DND-41 (cell line): ENCODE measurements at regions not wholly inside any gene's neighbourhood (a gene's known extent, or its start where the extent isn't known, plus 50 kb on each side); places are given as distances from the start of the nearest gene placed in this dataset.
"Not testable (repeated sequence)": the region's sequence is repeated elsewhere in the genome, so short reads cannot be mapped to it uniquely, and the experiment has no call there.

Experiments used
- ATAC-seq: fragments of 200-7000 bp; cut with Tn5 transposase; 3 replicates; pipeline ENCODE4 v1.9.1; 2021; ENCODE audit warnings: low read depth; ENCODE audit not compliant: insufficient read depth
- DNase-seq: peaks from one replicate; pipeline ENCODE4 v3.0.0-alpha.2; 2020
- H2AFZ ChIP-seq: 2 replicates; pipeline ENCODE4 v1.6.0; 2012; ENCODE audit warnings: low read depth, low read length
- H3K27ac ChIP-seq: 2 replicates; pipeline ENCODE4 v1.5.1; 2012; ENCODE audit warnings: low read length, inconsistent platforms
- H3K27me3 ChIP-seq: fragments of 200-600 bp; sonication (generic); 2 replicates; pipeline ENCODE4 v1.6.0; 2012; ENCODE audit warnings: low read length, mild to moderate bottlenecking, inconsistent platforms; ENCODE audit not compliant: insufficient read depth, poor library complexity
- H3K36me3 ChIP-seq: 2 replicates; pipeline ENCODE4 v1.5.1; 2012; ENCODE audit warnings: low read length, inconsistent platforms; ENCODE audit not compliant: insufficient read depth
- H3K4me1 ChIP-seq: 2 replicates; pipeline ENCODE4 v1.5.1; 2012; ENCODE audit warnings: mild to moderate bottlenecking, low read length; ENCODE audit not compliant: insufficient read depth
- H3K4me2 ChIP-seq: 2 replicates; pipeline ENCODE4 v1.6.0; 2012; ENCODE audit warnings: mild to moderate bottlenecking, moderate library complexity, low read length, inconsistent platforms; ENCODE audit not compliant: insufficient read depth
- H3K4me3 ChIP-seq, 2 experiments: fragments of 200-600 bp in 1 of 2; shearing (Covaris generic) in 1 of 2; 2 replicates each; pipeline ENCODE4 v1.5.1; 2012 to 2016; ENCODE audit warnings: inconsistent platforms in 2 of 2, low read length in 2 of 2, mild to moderate bottlenecking in 2 of 2, low read depth in 1 of 2, moderate library complexity in 1 of 2
- H3K79me2 ChIP-seq: 2 replicates; pipeline ENCODE4 v1.6.0; 2012; ENCODE audit warnings: low read length, inconsistent platforms; ENCODE audit not compliant: insufficient read depth
- H3K9ac ChIP-seq: 2 replicates; pipeline ENCODE4 v1.6.0; 2012; ENCODE audit warnings: low read depth, mild to moderate bottlenecking, inconsistent platforms, low read length, moderate library complexity
- H3K9me3 ChIP-seq: 2 replicates; pipeline ENCODE4 v1.5.1; 2012; ENCODE audit warnings: low read length, moderate library complexity, mild to moderate bottlenecking, inconsistent platforms; ENCODE audit not compliant: insufficient read depth, severe bottlenecking
- H4K20me1 ChIP-seq: 2 replicates; pipeline ENCODE4 v1.6.0; 2012; ENCODE audit warnings: low read length; ENCODE audit not compliant: insufficient read depth
- CTCF ChIP-seq: IDR thresholded peaks from 2 replicates; pipeline ENCODE4 v1.5.1; 2012; ENCODE audit warnings: borderline replicate concordance, low read length, moderate library complexity, mild to moderate bottlenecking; ENCODE audit not compliant: poor library complexity, severe bottlenecking; ENCODE audit errors: extremely low read depth
- EZH2 ChIP-seq: IDR thresholded peaks from 3 replicates; pipeline ENCODE4 v1.6.1; 2012; ENCODE audit warnings: borderline replicate concordance, low read depth, mild to moderate bottlenecking, moderate library complexity, low read length, inconsistent platforms; ENCODE audit not compliant: severe bottlenecking

- H4K20me1 ChIP-seq = no peaks in the 10 kb centered on the region
- H2AFZ ChIP-seq = no peak overlapping the region
- no peaks in the 10 kb centered on the region for H3K27me3 ChIP-seq
- H3K4me2 ChIP-seq = no peak overlapping the region
- no peak overlapping the region for H3K27ac ChIP-seq
- H3K9me3 ChIP-seq = no peaks in the 10 kb centered on the region
- H3K36me3 ChIP-seq = no peaks in the 10 kb centered on the region
- DNase-seq = no peak
- no peak for ATAC-seq
- TF ChIP-seq CTCF = no peak
- no peak for TF ChIP-seq EZH2
- no peak overlapping the region for H3K4me3 ChIP-seq
- no peaks in the 10 kb centered on the region for H3K4me1 ChIP-seq
- no peaks in the 10 kb centered on the region for H3K79me2 ChIP-seq
- no peak overlapping the region for H3K9ac ChIP-seq
These were observed 85.4 kb upstream of the TBCA start for GRCh38 chr5:77861576-77861975.

DNA sequence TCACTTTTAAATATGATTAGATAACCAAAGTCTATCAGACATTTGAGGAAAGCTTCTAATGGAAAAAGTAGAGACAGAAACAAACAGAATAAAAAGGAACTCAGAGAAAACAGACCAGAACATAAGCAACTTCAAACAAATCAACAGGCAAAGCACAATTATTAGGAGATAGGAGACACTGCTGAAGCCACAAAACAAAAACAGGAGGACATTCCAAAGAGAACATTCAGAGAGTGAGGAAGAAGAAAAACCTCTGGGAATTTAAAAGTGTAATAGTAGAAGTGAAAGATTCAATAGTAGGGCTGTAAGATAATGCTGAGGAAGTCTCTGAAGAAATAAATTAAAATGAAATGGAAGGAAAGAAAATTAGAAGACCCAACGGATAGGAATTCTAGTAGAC is 83.2 kb upstream of the TBCA start:
- H3K36me3 ChIP-seq = no peaks in the 10 kb centered on the region
- H4K20me1 ChIP-seq = no peaks in the 10 kb centered on the region
- no peak overlapping the region for H3K9ac ChIP-seq
- no peaks in the 10 kb centered on the region for H3K79me2 ChIP-seq
- no peak overlapping the region for H3K4me2 ChIP-seq
- H3K27ac ChIP-seq = no peak overlapping the region
- ATAC-seq (no peak), DNase-seq (no peak)
- no peaks in the 10 kb centered on the region for H3K4me1 ChIP-seq
- H3K9me3 ChIP-seq = no peaks in the 10 kb centered on the region
- H3K27me3 ChIP-seq = no peaks in the 10 kb centered on the region
- no peak overlapping the region for H3K4me3 ChIP-seq
- TF ChIP-seq EZH2 = no peak
- TF ChIP-seq CTCF = no peak
- no peak overlapping the region for H2AFZ ChIP-seq

- H3K4me3 ChIP-seq, H3K27me3 ChIP-seq, H3K4me1 ChIP-seq, H3K36me3 ChIP-seq, H3K27ac ChIP-seq, H4K20me1 ChIP-seq, DNase-seq, ATAC-seq, H2AFZ ChIP-seq, H3K4me2 ChIP-seq, H3K9ac ChIP-seq, H3K9me3 ChIP-seq, H3K79me2 ChIP-seq: not testable (repeated sequence)
These were observed 82.5 kb upstream of the TBCA start for GRCh38 chr5:77858678-77859077.

GRCh38 chr5:77855369-77855768 is 79.2 kb upstream of the TBCA start:
- Histone ChIP-seq H3K4me3 (no peak overlapping the region), H3K9me3 (no peaks in the 10 kb centered on the region), H3K79me2 (no peaks in the 10 kb centered on the region), H4K20me1 (no peaks in the 10 kb centered on the region), H2AFZ (no peak overlapping the region), H3K9ac (no peak overlapping the region), H3K27ac (no peak overlapping the region), H3K27me3 (no peaks in the 10 kb centered on the region), H3K36me3 (no peaks in the 10 kb centered on the region), H3K4me2 (no peak overlapping the region), H3K4me1 (peaks cover 18% of the 10 kb centered on the region)
- TF ChIP-seq EZH2 (no peak), CTCF (no peak)
- no peak for DNase-seq
- no peak for ATAC-seq
